C4-2B (cell line): ENCODE measurements at regions not wholly inside any gene's neighbourhood (a gene's known extent, or its start where the extent isn't known, plus 50 kb on each side); places are given as distances from the start of the nearest gene placed in this dataset.
"Not testable (repeated sequence)": the region's sequence is repeated elsewhere in the genome, so short reads cannot be mapped to it uniquely, and the experiment has no call there.

Source experiments
- H3K27ac ChIP-seq: fragments of 450-650 bp; 2 replicates; pipeline ENCODE4 v1.5.1; 2017
- CTCF ChIP-seq: fragments of 450-650 bp; conservative IDR thresholded peaks from 2 replicates; pipeline ENCODE4 v1.5.1; 2017; ENCODE audit warnings: mild to moderate bottlenecking
- ZFX ChIP-seq: fragments of 450-650 bp; IDR thresholded peaks from 2 replicates; pipeline ENCODE4 v1.6.1; 2017

- TF ChIP-seq CTCF, result no peak
- TF ChIP-seq ZFX, result no peak
- no peak overlapping the region for H3K27ac ChIP-seq
Measured at GRCh38 chr2:71962911-71963694, 184.6 kb downstream of the CYP26B1 start.

DNA sequence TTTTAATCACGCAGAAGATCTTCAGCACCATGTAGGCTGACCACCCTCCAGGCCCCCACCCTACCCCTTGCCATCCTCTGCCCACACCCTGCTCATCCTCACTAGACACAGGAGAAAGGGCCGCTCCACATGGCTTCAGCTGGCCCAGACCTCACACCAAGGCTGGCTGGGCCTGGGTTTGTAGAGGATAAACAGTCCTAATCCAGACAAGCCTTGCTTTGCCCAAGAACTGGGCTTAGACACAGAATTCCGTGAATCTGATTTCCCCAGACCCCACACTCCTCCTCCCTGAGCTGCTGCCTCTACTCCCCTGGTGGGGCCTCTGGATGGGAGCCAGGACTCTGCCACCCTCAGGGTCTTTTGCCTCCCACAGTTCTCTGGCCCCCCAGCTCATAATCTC, 185.3 kb downstream of the CYP26B1 start:
- TF ChIP-seq CTCF, result no peak
- TF ChIP-seq ZFX, result no peak

GRCh38 chr2:71961289-71962027, 186.2 kb downstream of the CYP26B1 start:
- TF ChIP-seq CTCF, result no peak
- TF ChIP-seq ZFX, result no peak
- H3K27ac ChIP-seq, result no peak overlapping the region

More for the DNA sequence above, 185.3 kb downstream of the CYP26B1 start:
- H3K27ac ChIP-seq, result no peak overlapping the region

- TF ChIP-seq CTCF, result no peak
- TF ChIP-seq ZFX, result no peak
- H3K27ac ChIP-seq, result no peak overlapping the region
Measured at GRCh38 chr2:71959494-71959893, 188.2 kb downstream of the CYP26B1 start.

DNA sequence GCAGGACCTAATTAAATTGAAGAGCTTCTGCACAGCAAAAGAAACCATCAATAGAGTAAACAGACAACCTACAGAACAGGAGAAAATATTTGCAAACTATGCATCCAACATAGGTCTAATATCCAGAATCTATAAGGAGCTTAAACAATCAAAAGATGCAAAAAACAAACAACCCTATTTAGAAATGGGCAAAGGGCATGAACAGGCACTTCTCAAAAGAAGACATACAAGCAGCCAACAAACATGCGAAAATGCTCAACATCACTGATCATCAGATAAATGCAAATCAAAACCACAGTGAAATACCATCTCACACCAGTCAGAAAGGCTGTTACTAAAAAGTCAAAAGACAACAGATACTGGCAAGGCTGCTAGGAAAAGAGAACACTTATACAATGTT, 189.2 kb downstream of the CYP26B1 start:
- H3K27ac ChIP-seq, result not testable (repeated sequence)

DNA sequence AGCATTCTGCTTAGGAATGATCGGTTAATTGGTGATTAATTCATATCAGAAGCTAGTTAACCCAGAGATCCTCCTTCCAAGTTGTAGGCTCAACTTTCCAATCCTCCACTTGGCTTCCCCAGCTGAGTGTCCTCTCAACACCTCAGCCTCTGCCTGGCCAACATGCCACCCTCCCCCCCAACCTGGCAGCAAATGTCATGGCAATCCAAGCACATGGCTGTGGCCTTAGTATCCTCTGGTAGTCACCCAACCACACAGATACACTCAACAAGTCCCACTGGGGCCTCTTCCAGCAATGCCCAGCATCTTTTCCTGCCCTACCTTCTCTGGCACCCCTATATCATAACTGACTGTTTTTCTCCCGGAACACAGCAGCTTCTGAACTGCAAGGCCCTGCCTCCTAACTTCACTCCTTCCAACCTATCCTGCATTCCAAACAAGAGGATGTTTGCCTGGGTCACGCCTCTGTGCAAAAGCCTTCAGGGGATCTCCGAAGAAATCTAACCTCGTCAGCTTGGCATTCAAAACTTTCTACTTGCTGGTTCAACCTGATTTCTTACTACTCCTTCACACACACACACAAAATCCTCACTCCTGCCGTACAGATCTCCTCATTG, 195.0 kb downstream of the CYP26B1 start:
- TF ChIP-seq CTCF, result no peak
- no peak for TF ChIP-seq ZFX
- no peak overlapping the region for H3K27ac ChIP-seq

DNA sequence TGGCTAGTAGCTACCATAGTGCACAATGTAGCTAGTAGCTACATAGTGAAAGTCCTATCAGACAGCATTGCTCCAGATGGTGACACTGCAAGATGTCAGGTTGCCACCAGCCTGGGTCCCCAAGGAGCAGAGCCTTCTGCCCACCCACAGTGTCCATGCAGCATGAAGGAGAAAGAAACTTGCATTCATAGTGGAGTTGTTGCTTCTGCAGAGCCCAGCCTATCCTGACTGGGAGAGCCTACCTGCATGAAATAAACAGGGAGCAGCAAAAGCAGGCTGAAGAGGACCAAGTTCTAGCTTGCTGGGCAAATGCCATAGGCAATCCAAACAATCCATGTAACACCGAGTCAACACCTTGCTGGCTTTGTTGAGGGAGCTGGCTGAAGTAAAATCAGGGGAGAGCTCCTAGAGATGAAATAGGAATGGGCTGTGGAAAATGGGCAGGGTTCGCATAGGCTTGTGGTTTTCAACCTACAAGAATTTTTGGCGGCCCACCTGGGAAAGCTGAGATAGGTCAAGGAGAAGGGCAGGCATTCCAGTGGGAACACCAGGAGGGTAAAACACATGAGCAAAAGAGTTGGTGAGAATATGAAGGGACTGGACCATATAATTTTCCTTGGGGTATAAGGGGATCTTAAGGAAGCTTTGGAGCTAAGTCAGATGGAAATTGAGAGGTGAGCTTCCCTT, 195.8 kb downstream of the CYP26B1 start:
- no peak overlapping the region for H3K27ac ChIP-seq
- TF ChIP-seq CTCF, result no peak
- TF ChIP-seq ZFX, result no peak
